ENCODE measurements at regions not wholly inside any gene's neighbourhood (a gene's known extent, or its start where the extent isn't known, plus 50 kb on each side); places are given as distances from the start of the nearest gene placed in this dataset.

- ATAC-seq (no peak), DNase-seq (ENCODE audit: low spot score) (no peak)
- Histone ChIP-seq H3K79me2 (replicated peaks; ENCODE audit: insufficient read depth) (no peaks in the 10 kb centered on the region), H3K4me2 (no peak overlapping the region), H3K4me1 (ENCODE audit: insufficient read depth) (no peaks in the 10 kb centered on the region; the same call in 1 of the 2 replicates), H3K27me3 (ENCODE audit: insufficient read depth) (no peaks in the 10 kb centered on the region), H3K4me3 (no peak overlapping the region), H3K9me2 (ENCODE audit: insufficient read depth) (0 out of 2 replicates have a peak, but pooled peaks cover 3% of the 10 kb centered on the region), H4K20me1 (replicated peaks; ENCODE audit: insufficient read depth) (no peaks in the 10 kb centered on the region), H2AFZ (no peak overlapping the region), H3F3A (replicated peaks; ENCODE audit: low read depth) (no peaks in the 10 kb centered on the region), H3K36me3 (ENCODE audit: insufficient read depth) (no peaks in the 10 kb centered on the region), H3K27ac (ENCODE audit: low read depth) (no peak overlapping the region)
- TF ChIP-seq POLR2AphosphoS5 (IDR thresholded peaks at IDR 0.05; ENCODE audit: low read depth) (no peak), ZNF331 (CRISPR knock-in tag; IDR thresholded peaks at IDR 0.05; ENCODE audit: low read depth) (no peak), EZH2 (IDR thresholded peaks at IDR 0.05; ENCODE audit: low read depth, unreplicated experiment) (no peak), EZH2phosphoT487 (IDR thresholded peaks at IDR 0.05; ENCODE audit: unreplicated experiment) (no peak), STAT1 (IDR thresholded peaks at IDR 0.05; ENCODE audit: unreplicated experiment) (no peak), REST (IDR thresholded peaks at IDR 0.05; ENCODE audit: unreplicated experiment) (no peak), ZNF114 (CRISPR knock-in tag; IDR thresholded peaks at IDR 0.05) (no peak), CTCF (conservative IDR thresholded peaks at IDR 0.05; ENCODE audit: low read depth in 2 of 2) (no peak), ZNF462 (CRISPR knock-in tag; IDR thresholded peaks at IDR 0.05) (no peak), NANOG (IDR thresholded peaks at IDR 0.05; ENCODE audit: borderline replicate concordance) (no peak), ETS1 (IDR thresholded peaks at IDR 0.05) (no peak), CREB1 (CRISPR knock-in tag; IDR thresholded peaks at IDR 0.05; ENCODE audit: low read depth) (no peak), JUNB (IDR thresholded peaks at IDR 0.05; ENCODE audit: unreplicated experiment) (no peak)
- H3K4me3 Mint-ChIP-seq, result no peak overlapping the region
- no peaks in the 10 kb centered on the region; the same call in 1 of the 3 replicates for H3K4me1 Mint-ChIP-seq
- no peaks in the 10 kb centered on the region for H3K27me3 Mint-ChIP-seq (ENCODE audit: insufficient read depth, low read depth, poor library complexity)
- no peaks in the 10 kb centered on the region; the same call in 1 of the 3 replicates for H3K9me3 Mint-ChIP-seq
- no peaks in the 10 kb centered on the region for H3K36me3 Mint-ChIP-seq (ENCODE audit: low read depth)
- H3K27ac Mint-ChIP-seq, result no peak overlapping the region
Measured at GRCh38 chr5:30499402-30499801, 694.1 kb upstream of the CDH6 start.

Measured in GM23338 (cell line).